Endothelial cell of umbilical vein (primary cell): ENCODE measurements at regions not wholly inside any gene's neighbourhood (a gene's known extent, or its start where the extent isn't known, plus 50 kb on each side); places are given as distances from the start of the nearest gene placed in this dataset.

Experiments used
- BruUV-seq: library from RNA; stranded (reverse); fragments of 400-500 nt; replicated peaks from 2 replicates; lab custom pipeline; 2021; lab: Mats Ljungman, UMichigan
- CTCF ChIA-PET: fragments of 300-600, 350-600 bp; sonication (Branson Sonifier 250); formaldehyde crosslinking; loops from one replicate; lab custom pipeline; 2021; ENCODE audit warnings: antibody characterized with exemption, inconsistent platforms; lab: Charles Lee
- POLR2A ChIA-PET: fragments of 300-600, 350-600 bp; sonication (Branson Sonifier 250); formaldehyde crosslinking; loops from one replicate; lab custom pipeline; 2021; ENCODE audit warnings: antibody characterized with exemption, inconsistent platforms; lab: Charles Lee
- DNase-seq: peaks from one replicate; pipeline ENCODE4 v3.0.0-alpha.2; 2011; ENCODE audit warnings: low read depth, low spot score
- FAIRE-seq: peaks from 2 replicates; lab custom pipeline; 2011; peaks lifted over from hg19 to GRCh38; lab: Jason Lieb, UNC
- H2AFZ ChIP-seq: 2 replicates; pipeline ENCODE4 v1.6.0; 2012; ENCODE audit warnings: low read depth, low read length, control low read depth, inconsistent platforms
- H3K27ac ChIP-seq: 2 replicates; pipeline ENCODE4 v1.5.1; 2011; ENCODE audit warnings: low read depth, mild to moderate bottlenecking, control low read depth, low read length, moderate library complexity; ENCODE audit not compliant: insufficient read depth
- H3K27me3 ChIP-seq, 2 experiments: 2 replicates each; pipeline versions ENCODE4 v1.6.0 to v1.6.1; 2011; ENCODE audit warnings: low read length in 2 of 2, mixed read lengths in 1 of 2; ENCODE audit not compliant: control insufficient read depth in 2 of 2, insufficient read depth in 2 of 2
- H3K36me3 ChIP-seq, 2 experiments: 2 replicates in 1 of 2; 3 replicates in 1 of 2; pipeline ENCODE4 v1.5.1; 2011; ENCODE audit warnings: low read length in 2 of 2, mild to moderate bottlenecking in 1 of 2, moderate library complexity in 1 of 2; ENCODE audit not compliant: control insufficient read depth in 2 of 2, insufficient read depth in 2 of 2; ENCODE audit errors: extremely low read depth in 1 of 2
- H3K4me1 ChIP-seq: 3 replicates; pipeline ENCODE4 v1.5.1; 2011; ENCODE audit warnings: mild to moderate bottlenecking, low read length; ENCODE audit not compliant: control insufficient read depth, insufficient read depth; ENCODE audit errors: extremely low read depth
- H3K4me2 ChIP-seq: 2 replicates; pipeline ENCODE4 v1.6.1; 2011; ENCODE audit warnings: low read length, control low read depth, mixed read lengths; ENCODE audit not compliant: insufficient read depth
- H3K4me3 ChIP-seq, 3 experiments: fragments of 200-600 bp in 1 of 3; sonication (generic), shearing (Covaris generic) in 1 of 3; replicated peaks in 1 of 3; 2 replicates each; pipeline ENCODE4 v1.5.1; 2011 to 2016; ENCODE audit warnings: control low read depth in 3 of 3, low read length in 3 of 3, mild to moderate bottlenecking in 2 of 3, inconsistent platforms in 1 of 3, low read depth in 1 of 3, moderate library complexity in 1 of 3; ENCODE audit not compliant: insufficient read depth in 1 of 3
- H3K79me2 ChIP-seq: 2 replicates; pipeline ENCODE4 v1.6.0; 2012; ENCODE audit warnings: low read length, inconsistent platforms; ENCODE audit not compliant: control insufficient read depth, insufficient read depth
- H3K9ac ChIP-seq: replicated peaks from 2 replicates; pipeline ENCODE3; 2011; ENCODE audit warnings: low read length, control low read depth; ENCODE audit not compliant: insufficient read depth; ENCODE audit errors: extremely low read depth
- H3K9me1 ChIP-seq: replicated peaks from 3 replicates; pipeline ENCODE4 v1.6.0; 2011; ENCODE audit warnings: mild to moderate bottlenecking, low read length; ENCODE audit not compliant: control insufficient read depth, insufficient read depth; ENCODE audit errors: extremely low read depth
- H3K9me3 ChIP-seq: replicated peaks from 2 replicates; pipeline ENCODE4 v1.5.1; 2012; ENCODE audit warnings: low read length, inconsistent platforms; ENCODE audit not compliant: control insufficient read depth, insufficient read depth
- H4K20me1 ChIP-seq: replicated peaks from 2 replicates; pipeline ENCODE3; 2011; ENCODE audit warnings: mild to moderate bottlenecking, low read length; ENCODE audit not compliant: control insufficient read depth, insufficient read depth; ENCODE audit errors: extremely low read depth
- CTCF ChIP-seq, 2 donors: IDR thresholded peaks; 1 replicate in 1 of 2; 2 replicates in 1 of 2; pipeline ENCODE4 v1.5.1; 2011; ENCODE audit warnings: low read length in 2 of 2, mild to moderate bottlenecking in 2 of 2, moderate library complexity in 2 of 2, control low read depth in 1 of 2, inconsistent platforms in 1 of 2, low read depth in 1 of 2; ENCODE audit not compliant: insufficient read depth in 1 of 2; ENCODE audit errors: extremely low read depth in 1 of 2
- EZH2 ChIP-seq: IDR thresholded peaks from 2 replicates; pipeline ENCODE4 v1.6.1; 2012; ENCODE audit warnings: borderline replicate concordance, low read depth, mild to moderate bottlenecking, moderate library complexity, low read length, inconsistent platforms; ENCODE audit not compliant: severe bottlenecking
- FOS ChIP-seq: IDR thresholded peaks from 2 replicates; pipeline ENCODE4 v1.6.1; 2011; ENCODE audit warnings: mild to moderate bottlenecking, low read length, moderate library complexity, borderline replicate concordance; ENCODE audit not compliant: insufficient read depth
- GATA2 ChIP-seq: IDR thresholded peaks from 2 replicates; pipeline ENCODE4 v1.7.0; 2011; ENCODE audit warnings: low read depth, mild to moderate bottlenecking, moderate library complexity, mixed read lengths, low read length; ENCODE audit not compliant: insufficient read length, insufficient read depth
- JUN ChIP-seq: IDR thresholded peaks from 2 replicates; pipeline ENCODE4 v1.6.1; 2011; ENCODE audit warnings: borderline replicate concordance, low read depth; ENCODE audit not compliant: insufficient read length, insufficient read depth
- MAX ChIP-seq: IDR thresholded peaks from 2 replicates; pipeline ENCODE4 v1.6.1; 2011; ENCODE audit not compliant: insufficient read depth, insufficient read length
- MYC ChIP-seq: IDR thresholded peaks from one replicate; pipeline ENCODE4 v1.6.1; 2011; ENCODE audit warnings: mild to moderate bottlenecking, low read depth, low read length
- POLR2A ChIP-seq: IDR thresholded peaks from 2 replicates; pipeline ENCODE4 v1.6.1; 2012; ENCODE audit warnings: low read depth, mild to moderate bottlenecking, control low read depth, low read length
- POLR2AphosphoS5 ChIP-seq: IDR thresholded peaks from 2 replicates; pipeline ENCODE4 v1.6.1; 2012; ENCODE audit warnings: low read depth, mild to moderate bottlenecking, control low read depth, low read length, moderate library complexity; ENCODE audit not compliant: insufficient read depth
- dilution Hi-C: fragments of 300-500 bp; cut with MboI; formaldehyde crosslinking; loops from one replicate; pipeline ENCODE4 v1.15.0; 2019; ENCODE audit warnings: low sequenced_read_pairs; ENCODE audit not compliant: extremely low pct_ligation_motif_present
- intact Hi-C: fragments of 100-400 bp; cut with micrococcal nuclease; formaldehyde crosslinking; loops from one replicate; pipeline ENCODE4 v1.10.0; 2022

DNA sequence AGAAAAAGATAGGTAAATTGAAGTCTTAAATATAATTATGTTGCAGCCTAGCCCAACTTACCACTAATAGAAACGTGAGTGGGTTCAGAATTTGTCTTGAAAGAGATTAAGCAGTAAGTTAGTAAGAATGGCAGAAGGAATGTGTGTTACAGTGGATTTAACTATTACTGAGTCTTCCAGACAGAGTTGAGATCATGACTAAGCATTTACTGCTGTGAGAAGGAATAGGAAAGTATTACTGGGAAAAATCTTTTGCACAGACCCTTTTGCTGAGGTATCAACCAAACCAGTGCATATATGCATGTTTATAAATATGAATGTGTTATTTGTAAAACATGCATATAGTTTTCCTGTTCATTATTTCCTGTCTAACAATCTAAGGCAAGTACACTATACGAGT is 112.8 kb upstream of the EFNA5 start:
- Histone ChIP-seq H3K27me3 (peaks cover 0 to 2% of the 10 kb centered on the region in 2 experiments), H3K9me3 (no peaks in the 10 kb centered on the region), H3K4me2 (no peak overlapping the region), H3K4me1 (no peaks in the 10 kb centered on the region), H2AFZ (no peak overlapping the region), H3K27ac (no peak overlapping the region), H3K36me3 (no peaks in the 10 kb centered on the region), H4K20me1 (no peaks in the 10 kb centered on the region), H3K4me3 (no peak overlapping the region), H3K9ac (no peak overlapping the region), H3K9me1 (no peaks in the 10 kb centered on the region), H3K79me2 (no peaks in the 10 kb centered on the region)
- no peak for DNase-seq
- BruUV-seq, result no TSS peak
- dilution Hi-C loops, result no loop called here
- no peak for FAIRE-seq
- CTCF ChIA-PET, result no interaction called here
- intact Hi-C loops, result no loop called here
- TF ChIP-seq EZH2 (no peak), JUN (no peak), MYC (no peak), MAX (no peak), POLR2AphosphoS5 (no peak), POLR2A (no peak), FOS (no peak), GATA2 (no peak), CTCF (IDR thresholded peaks at IDR 0.05; ENCODE audit: extremely low read depth in 1 of 2, insufficient read depth in 1 of 2, low read depth in 1 of 2, low read length in 2 of 2) (no peak)
- POLR2A ChIA-PET, result no interaction called here
